CD4-positive, alpha-beta memory T cell (primary cell): ENCODE measurements at regions not wholly inside any gene's neighbourhood (a gene's known extent, or its start where the extent isn't known, plus 50 kb on each side); places are given as distances from the start of the nearest gene placed in this dataset.

Experiments used
- CTCF ChIA-PET: fragments of 350-600 bp; sonication (Branson Sonifier 250); formaldehyde crosslinking; loops from one replicate; lab custom pipeline; 2021; ENCODE audit warnings: inconsistent platforms; ENCODE audit not compliant: partially characterized antibody; lab: Charles Lee
- POLR2A ChIA-PET: fragments of 350-600 bp; sonication (Branson Sonifier 250); formaldehyde crosslinking; loops from one replicate; lab custom pipeline; 2021; ENCODE audit not compliant: partially characterized antibody; lab: Charles Lee
- DNase-seq, 5 donors: peaks; one replicate each; pipeline versions ENCODE4 v3.0.0 to v3.0.0-alpha.2; 2020 to 2022; ENCODE audit warnings: mixed read lengths in 1 of 5
- H3K27ac ChIP-seq: one replicate; pipeline ENCODE4 v1.7.0; 2013; ENCODE audit warnings: low read depth, low read length
- H3K27me3 ChIP-seq: 2 replicates; pipeline ENCODE4 v1.7.0; 2013; ENCODE audit warnings: mild to moderate bottlenecking, low read length, moderate library complexity; ENCODE audit not compliant: insufficient read depth
- H3K36me3 ChIP-seq: 2 replicates; pipeline ENCODE4 v1.7.0; 2013; ENCODE audit warnings: mild to moderate bottlenecking, low read length, moderate library complexity; ENCODE audit not compliant: insufficient read depth
- H3K4me1 ChIP-seq: 2 replicates; pipeline ENCODE4 v1.7.0; 2013; ENCODE audit warnings: mild to moderate bottlenecking, low read length, moderate library complexity; ENCODE audit not compliant: insufficient read depth
- H3K4me3 ChIP-seq, 2 donors: one replicate each; pipeline ENCODE4 v1.7.0; 2013; ENCODE audit warnings: low read length in 2 of 2, mild to moderate bottlenecking in 1 of 2
- H3K9me3 ChIP-seq, 2 donors: one replicate each; pipeline ENCODE4 v1.7.0; 2013; ENCODE audit warnings: low read length in 2 of 2, control low read depth in 1 of 2; ENCODE audit not compliant: control insufficient read depth in 1 of 2
- H3K27ac Mint-ChIP-seq, 7 donors: one replicate each; pipeline ENCODE4 v1.8.0; 2020 to 2021; ENCODE audit warnings: mixed read lengths in 7 of 7, mild to moderate bottlenecking in 6 of 7, inconsistent platforms in 3 of 7, moderate library complexity in 3 of 7
- H3K27me3 Mint-ChIP-seq, 2 donors: one replicate each; pipeline ENCODE4 v1.8.0; 2020 to 2021; ENCODE audit warnings: mixed read lengths in 2 of 2
- H3K36me3 Mint-ChIP-seq, 2 donors: one replicate each; pipeline ENCODE4 v1.8.0; 2020 to 2021; ENCODE audit warnings: mixed read lengths in 2 of 2, inconsistent platforms in 1 of 2, mild to moderate bottlenecking in 1 of 2
- H3K4me1 Mint-ChIP-seq, 4 donors: one replicate each; pipeline ENCODE4 v1.8.0; 2020 to 2021; ENCODE audit warnings: mixed read lengths in 4 of 4, mild to moderate bottlenecking in 1 of 4
- H3K4me3 Mint-ChIP-seq, 8 donors: one replicate each; pipeline ENCODE4 v1.8.0; 2020 to 2021; ENCODE audit warnings: mixed read lengths in 8 of 8, mild to moderate bottlenecking in 7 of 8, moderate library complexity in 6 of 8, inconsistent platforms in 3 of 8
- H3K9me3 Mint-ChIP-seq, 8 donors: one replicate each; pipeline ENCODE4 v1.8.0; 2020 to 2021; ENCODE audit warnings: mixed read lengths in 8 of 8, mild to moderate bottlenecking in 5 of 8, inconsistent platforms in 3 of 8, moderate library complexity in 1 of 8
- intact Hi-C: fragments of 100-400 bp; cut with micrococcal nuclease; formaldehyde crosslinking; loops from one replicate; pipeline ENCODE4 v1.15.1; 2023

DNA sequence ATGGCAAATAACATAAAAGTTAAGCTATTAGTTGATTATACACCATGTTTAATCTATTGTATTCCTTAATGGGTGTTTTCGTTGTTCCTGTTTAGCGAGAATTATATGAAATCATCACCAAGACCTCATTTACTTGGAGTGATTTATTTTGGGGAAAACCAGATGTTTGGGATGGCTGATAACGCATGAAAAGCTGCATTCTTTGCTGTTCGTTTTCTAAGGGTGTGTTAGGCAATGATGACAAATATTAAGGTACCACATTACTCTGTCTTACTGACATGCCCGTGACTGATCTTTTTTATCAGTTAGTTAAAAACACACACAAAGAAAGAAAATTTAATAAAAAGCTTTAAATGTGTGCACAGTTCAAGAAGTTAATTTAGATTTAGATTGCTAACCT lies 176.4 kb downstream of the ZFP64 start:
- ChIA-PET CTCF (interaction anchor here (0.9 kb wide), 1 partner anchor 10 kb away, joined by 3 read pairs; no protein-coding TSS in a partner anchor), POLR2A (no interaction called here)
- Histone ChIP-seq H3K4me3 (no peak overlapping the region), H3K4me1 (no peaks in the 10 kb centered on the region), H3K27me3 (no peaks in the 10 kb centered on the region), H3K36me3 (no peaks in the 10 kb centered on the region), H3K27ac (no peak overlapping the region), H3K9me3 (no peaks in the 10 kb centered on the region)
- Mint-ChIP-seq H3K27ac (no peak overlapping the region), H3K36me3 (no peaks in the 10 kb centered on the region), H3K9me3 (peaks cover 0 to 22% (median 13%) of the 10 kb centered on the region in 8 donors), H3K27me3 (peaks cover 0 to 1% of the 10 kb centered on the region in 2 donors), H3K4me1 (no peaks in the 10 kb centered on the region), H3K4me3 (no peak overlapping the region)
- DNase-seq = no peak
- intact Hi-C loops = no loop called here

GRCh38 chr20:52012079-52012478 lies 179.5 kb downstream of the ZFP64 start:
- H3K4me1 Mint-ChIP-seq = no peaks in the 10 kb centered on the region
- POLR2A ChIA-PET = no interaction called here
- peaks cover 0 to 2% of the 10 kb centered on the region in 2 donors for H3K27me3 Mint-ChIP-seq
- no peak overlapping the region for H3K4me3 Mint-ChIP-seq
- peaks cover 2 to 26% (median 17%) of the 10 kb centered on the region in 8 donors for H3K9me3 Mint-ChIP-seq
- CTCF ChIA-PET = no interaction called here
- no peak overlapping the region for H3K27ac Mint-ChIP-seq
- Histone ChIP-seq H3K9me3 (no peaks in the 10 kb centered on the region), H3K27me3 (no peaks in the 10 kb centered on the region), H3K36me3 (no peaks in the 10 kb centered on the region), H3K4me1 (no peaks in the 10 kb centered on the region), H3K4me3 (no peak overlapping the region), H3K27ac (no peak overlapping the region)
- H3K36me3 Mint-ChIP-seq = no peaks in the 10 kb centered on the region
- intact Hi-C loops = no loop called here
- DNase-seq = no peak

- Mint-ChIP-seq H3K9me3 (peaks cover 2 to 26% (median 17%) of the 10 kb centered on the region in 8 donors), H3K27ac (no peak overlapping the region)
These were observed 180.5 kb downstream of the ZFP64 start for GRCh38 chr20:52011093-52011492.

DNA sequence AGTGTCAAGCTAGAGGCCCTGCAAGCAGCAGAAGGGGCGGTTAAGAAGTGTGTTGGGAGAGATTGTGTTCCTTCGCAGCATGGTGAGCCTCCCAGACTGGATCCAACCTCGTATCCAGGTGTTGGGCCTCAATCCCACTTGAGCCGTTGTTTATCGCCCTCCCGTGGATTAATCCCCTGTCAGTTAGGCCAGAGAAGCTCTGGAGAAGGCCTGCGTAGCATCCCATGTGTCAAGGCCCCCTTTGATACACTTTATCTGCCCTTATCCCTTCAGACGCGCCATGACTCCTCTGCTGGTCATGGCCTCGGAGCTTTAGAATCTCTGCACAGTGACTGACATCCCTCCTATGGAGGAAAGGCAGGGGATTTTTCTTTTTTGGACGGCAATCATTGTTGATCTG lies 181.0 kb downstream of the ZFP64 start:
- H3K4me1 Mint-ChIP-seq = no peaks in the 10 kb centered on the region
- peaks cover 2 to 26% (median 17%) of the 10 kb centered on the region in 8 donors for H3K9me3 Mint-ChIP-seq
- ChIA-PET CTCF (no interaction called here), POLR2A (no interaction called here)
- H3K9me3 ChIP-seq = no peaks in the 10 kb centered on the region
- no peak overlapping the region for H3K4me3 Mint-ChIP-seq
- intact Hi-C loops = no loop called here
- no peaks in the 10 kb centered on the region for H3K36me3 Mint-ChIP-seq
- no peak overlapping the region for H3K27ac Mint-ChIP-seq
- peaks cover 0 to 6% of the 10 kb centered on the region in 2 donors for H3K27me3 Mint-ChIP-seq
- H3K27me3 ChIP-seq = no peaks in the 10 kb centered on the region
- no peak overlapping the region for H3K27ac ChIP-seq
- no peak for DNase-seq
- no peaks in the 10 kb centered on the region for H3K36me3 ChIP-seq
- no peak overlapping the region for H3K4me3 ChIP-seq
- H3K4me1 ChIP-seq = no peaks in the 10 kb centered on the region

More at GRCh38 chr20:52011093-52011492, 180.5 kb downstream of the ZFP64 start:
- no peaks in the 10 kb centered on the region for H3K36me3 ChIP-seq
- H3K4me3 ChIP-seq = no peak overlapping the region
- ChIA-PET POLR2A (no interaction called here), CTCF (no interaction called here)
- no peak for DNase-seq
- no peaks in the 10 kb centered on the region for H3K27me3 ChIP-seq
- no peaks in the 10 kb centered on the region for H3K9me3 ChIP-seq
- no peaks in the 10 kb centered on the region for H3K4me1 ChIP-seq
- intact Hi-C loops = no loop called here
- H3K27me3 Mint-ChIP-seq = peaks cover 0 to 4% of the 10 kb centered on the region in 2 donors
- H3K27ac ChIP-seq = no peak overlapping the region
- H3K36me3 Mint-ChIP-seq = no peaks in the 10 kb centered on the region
- no peak overlapping the region for H3K4me3 Mint-ChIP-seq
- no peaks in the 10 kb centered on the region for H3K4me1 Mint-ChIP-seq

DNA sequence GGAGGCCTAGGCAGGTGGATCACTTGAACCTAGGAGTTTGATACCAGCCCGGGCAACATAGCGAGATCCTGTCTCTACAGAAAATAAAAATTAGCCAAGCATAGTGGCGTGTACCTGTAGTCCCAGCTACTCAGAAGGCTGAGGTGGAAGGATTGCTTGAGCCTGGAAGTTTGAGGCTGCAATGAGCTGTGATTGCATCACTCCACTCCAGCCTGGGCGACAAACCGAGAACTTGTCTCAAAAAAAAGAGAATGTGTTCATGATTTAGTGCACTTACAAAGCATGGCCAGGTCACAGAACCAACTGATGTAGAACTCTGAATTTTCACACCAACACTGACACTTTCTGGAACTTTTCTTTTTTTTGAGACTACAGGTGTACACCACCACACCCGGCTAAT lies 182.7 kb downstream of the ZFP64 start:
- no peak overlapping the region for H3K4me3 ChIP-seq
- ChIA-PET POLR2A (no interaction called here), CTCF (interaction anchor here (1.5 kb wide), 1 partner anchor 15 kb away, joined by 3 read pairs; no protein-coding TSS in a partner anchor)
- H3K9me3 Mint-ChIP-seq = peaks cover 2 to 26% (median 17%) of the 10 kb centered on the region in 8 donors
- no peaks in the 10 kb centered on the region for H3K9me3 ChIP-seq
- DNase-seq = no peak
- peaks cover 0 to 11% of the 10 kb centered on the region in 2 donors for H3K27me3 Mint-ChIP-seq
- no peaks in the 10 kb centered on the region for H3K36me3 Mint-ChIP-seq
- H3K4me3 Mint-ChIP-seq = no peak overlapping the region
- no peaks in the 10 kb centered on the region for H3K27me3 ChIP-seq
- no peaks in the 10 kb centered on the region for H3K36me3 ChIP-seq
- H3K27ac Mint-ChIP-seq = no peak overlapping the region
- no peaks in the 10 kb centered on the region for H3K4me1 ChIP-seq
- intact Hi-C loops = no loop called here
- no peaks in the 10 kb centered on the region for H3K4me1 Mint-ChIP-seq
- no peak overlapping the region for H3K27ac ChIP-seq

- Histone ChIP-seq H3K4me1 (no peaks in the 10 kb centered on the region), H3K36me3 (no peaks in the 10 kb centered on the region), H3K27ac (no peak overlapping the region), H3K27me3 (no peaks in the 10 kb centered on the region), H3K9me3 (no peaks in the 10 kb centered on the region), H3K4me3 (no peak overlapping the region)
- CTCF ChIA-PET = no interaction called here
- H3K9me3 Mint-ChIP-seq = peaks cover 0 to 6% (median under 1%) of the 10 kb centered on the region in 8 donors
- DNase-seq = no peak
- no peaks in the 10 kb centered on the region for H3K4me1 Mint-ChIP-seq
- no peak overlapping the region for H3K27ac Mint-ChIP-seq
- H3K4me3 Mint-ChIP-seq = no peak overlapping the region
- POLR2A ChIA-PET = no interaction called here
- intact Hi-C loops = no loop called here
- H3K36me3 Mint-ChIP-seq = no peaks in the 10 kb centered on the region
- H3K27me3 Mint-ChIP-seq = peaks cover 2 to 17% of the 10 kb centered on the region in 2 donors
These were observed 186.9 kb downstream of the ZFP64 start for GRCh38 chr20:52004715-52005114.

GRCh38 chr20:52004018-52004417 lies 187.6 kb downstream of the ZFP64 start:
- H3K36me3 ChIP-seq = no peaks in the 10 kb centered on the region
- Mint-ChIP-seq H3K4me3 (no peak overlapping the region), H3K36me3 (no peaks in the 10 kb centered on the region), H3K27ac (no peak overlapping the region), H3K4me1 (no peaks in the 10 kb centered on the region), H3K9me3 (peaks cover 0 to 2% (median 0%) of the 10 kb centered on the region in 8 donors), H3K27me3 (peaks cover 2 to 17% of the 10 kb centered on the region in 2 donors)
- CTCF ChIA-PET = no interaction called here
- no peak overlapping the region for H3K4me3 ChIP-seq
- H3K9me3 ChIP-seq = no peaks in the 10 kb centered on the region
- no peak overlapping the region for H3K27ac ChIP-seq
- POLR2A ChIA-PET = no interaction called here
- intact Hi-C loops = no loop called here
- DNase-seq = no peak
- H3K4me1 ChIP-seq = no peaks in the 10 kb centered on the region
- H3K27me3 ChIP-seq = no peaks in the 10 kb centered on the region

GRCh38 chr20:52003415-52003814 lies 188.2 kb downstream of the ZFP64 start:
- no peaks in the 10 kb centered on the region for H3K4me1 ChIP-seq
- no peaks in the 10 kb centered on the region for H3K36me3 ChIP-seq
- no peaks in the 10 kb centered on the region for H3K9me3 ChIP-seq
- peaks cover 2 to 17% of the 10 kb centered on the region in 2 donors for H3K27me3 Mint-ChIP-seq
- intact Hi-C loops = no loop called here
- no peak for DNase-seq
- ChIA-PET CTCF (no interaction called here), POLR2A (no interaction called here)
- H3K4me3 ChIP-seq = no peak overlapping the region
- H3K4me3 Mint-ChIP-seq = no peak overlapping the region
- no peak overlapping the region for H3K27ac Mint-ChIP-seq
- no peak overlapping the region for H3K27ac ChIP-seq
- H3K27me3 ChIP-seq = no peaks in the 10 kb centered on the region
- no peaks in the 10 kb centered on the region for H3K36me3 Mint-ChIP-seq
- H3K4me1 Mint-ChIP-seq = no peaks in the 10 kb centered on the region
- H3K9me3 Mint-ChIP-seq = peaks cover 0 to under 1% (median 0%) of the 10 kb centered on the region in 8 donors
